Gastroesophageal sphincter (tissue), 4 donors: ENCODE measurements at regions not wholly inside any gene's neighbourhood (a gene's known extent, or its start where the extent isn't known, plus 50 kb on each side); places are given as distances from the start of the nearest gene placed in this dataset.

Experiments
- ATAC-seq: fragments of 150-250 bp; one replicate; pipeline ENCODE4 v1.9.1; 2016; ENCODE audit warnings: mild to moderate bottlenecking, moderate library complexity
- H3K27ac ChIP-seq, 4 donors: fragments of 200-600 bp; sonication (generic) in 3 of 4; 1 replicate in 3 of 4; 2 replicates in 1 of 4; pipeline ENCODE4 v1.5.1; 2016 to 2019
- H3K27me3 ChIP-seq: fragments of 200-600 bp; sonication (generic); one replicate; pipeline ENCODE4 v1.5.1; 2019
- H3K36me3 ChIP-seq, 2 donors: fragments of 200-600 bp; sonication (generic); one replicate each; pipeline ENCODE4 v1.5.1; 2019; ENCODE audit warnings: control low read depth in 1 of 2
- H3K4me1 ChIP-seq, 3 donors: fragments of 200-600 bp; sonication (generic); 1 replicate in 2 of 3; 2 replicates in 1 of 3; pipeline ENCODE4 v1.5.1; 2016 to 2019; ENCODE audit warnings: control low read depth in 2 of 3
- H3K4me3 ChIP-seq, 2 donors: fragments of 200-600 bp; sonication (generic); one replicate each; pipeline ENCODE4 v1.5.1; 2019; ENCODE audit warnings: mild to moderate bottlenecking in 1 of 2, moderate library complexity in 1 of 2
- H3K9me3 ChIP-seq, 3 donors: fragments of 200-600 bp; sonication (generic); one replicate each; pipeline ENCODE4 v1.5.1; 2017 to 2019; ENCODE audit warnings: control low read depth in 2 of 3
- CTCF ChIP-seq, 4 experiments: fragments of 200-600 bp in 2 of 4; fragments of 450-650 bp in 2 of 4; sonication (generic) in 1 of 4; IDR thresholded peaks; one replicate each; pipeline ENCODE4 v1.5.1; 2017 to 2019; ENCODE audit warnings: antibody characterized with exemption in 4 of 4, mild to moderate bottlenecking in 2 of 4, moderate library complexity in 2 of 4
- EP300 ChIP-seq: sonication (generic); formaldehyde crosslinking; IDR thresholded peaks from one replicate; pipeline ENCODE4 v1.6.1; 2017; ENCODE audit warnings: antibody characterized with exemption, mild to moderate bottlenecking
- POLR2A ChIP-seq, 2 donors: fragments of 450-650 bp; IDR thresholded peaks; one replicate each; pipeline ENCODE4 v1.6.1; 2017; ENCODE audit warnings: antibody characterized with exemption in 2 of 2, mild to moderate bottlenecking in 2 of 2, moderate library complexity in 1 of 2
- POLR2AphosphoS5 ChIP-seq: sonication (generic); formaldehyde crosslinking; IDR thresholded peaks from one replicate; pipeline ENCODE4 v1.6.1; 2017; ENCODE audit warnings: antibody characterized with exemption
- WGBS, 2 donors: methylation state at CpG; one replicate each; pipeline ENCODE4 v1.1.5; 2018; ENCODE audit warnings: low coverage in 1 of 2; 5-methylcytosine and 5-hydroxymethylcytosine counted together

GRCh38 chr5:175109058-175109755 is 334.8 kb downstream of the DRD1 start:
- Histone ChIP-seq H3K4me3 (no peak overlapping the region), H3K27me3 (peaks cover 13% of the 10 kb centered on the region), H3K9me3 (peaks cover 0 to 12% (median 0%) of the 10 kb centered on the region in 3 donors), H3K4me1 (no peaks in the 10 kb centered on the region), H3K36me3 (no peaks in the 10 kb centered on the region), H3K27ac (no peak overlapping the region)
- 83 to 88% methylated on average over 1 to 3 of the region's 4 CpGs for WGBS, 2 donors
- TF ChIP-seq EP300 (no peak), CTCF (IDR thresholded peaks at IDR 0.05) (no peak), POLR2AphosphoS5 (no peak), POLR2A (IDR thresholded peaks at IDR 0.05) (no peak)
- ATAC-seq, result no peak

- Histone ChIP-seq H3K4me1 (no peaks in the 10 kb centered on the region), H3K4me3 (no peak overlapping the region), H3K36me3 (no peaks in the 10 kb centered on the region), H3K9me3 (peaks cover 0 to 12% (median 0%) of the 10 kb centered on the region in 3 donors), H3K27me3 (peaks cover 13% of the 10 kb centered on the region), H3K27ac (no peak overlapping the region)
- 72 to 93% methylated on average over 4 to 5 of the region's 5 CpGs for WGBS, 2 donors
- TF ChIP-seq POLR2A (IDR thresholded peaks at IDR 0.05) (no peak), POLR2AphosphoS5 (no peak), EP300 (no peak), CTCF (IDR thresholded peaks at IDR 0.05) (no peak)
- no peak for ATAC-seq
Measured at GRCh38 chr5:175107865-175108264, 336.1 kb downstream of the DRD1 start.

DNA sequence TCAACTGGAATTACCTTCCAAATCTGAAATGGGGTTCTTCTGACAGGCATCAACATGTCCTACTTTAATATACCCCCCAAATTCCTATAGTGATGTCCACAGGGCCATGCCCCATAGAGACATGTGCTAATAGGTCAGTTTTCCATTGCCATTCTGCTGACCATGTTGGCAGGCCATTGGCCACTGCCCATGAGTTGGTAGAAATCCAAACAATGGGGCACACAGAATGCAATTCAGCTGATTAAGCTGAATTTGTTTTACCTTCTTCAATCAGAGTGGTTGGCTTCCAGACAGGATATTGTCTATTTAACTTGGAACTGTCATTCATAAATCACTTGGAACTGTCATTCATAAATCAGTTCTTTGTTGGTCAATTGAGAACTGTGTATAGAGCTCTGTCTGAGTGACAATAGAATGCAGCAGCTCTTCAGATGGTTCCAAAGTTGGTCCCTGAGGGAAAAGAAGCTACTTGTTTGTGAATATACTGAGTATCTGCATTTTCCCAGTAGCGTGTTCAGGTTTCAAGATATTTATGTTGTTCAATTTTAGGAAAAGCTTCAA is 336.9 kb downstream of the DRD1 start:
- ATAC-seq, result no peak
- Histone ChIP-seq H3K27me3 (peaks cover 13% of the 10 kb centered on the region), H3K27ac (no peak overlapping the region), H3K4me3 (no peak overlapping the region), H3K36me3 (no peaks in the 10 kb centered on the region), H3K4me1 (no peaks in the 10 kb centered on the region), H3K9me3 (peaks cover 0 to 12% (median 0%) of the 10 kb centered on the region in 3 donors)
- TF ChIP-seq POLR2A (IDR thresholded peaks at IDR 0.05) (no peak), POLR2AphosphoS5 (no peak), EP300 (no peak), CTCF (IDR thresholded peaks at IDR 0.05) (no peak)
- 80 to 100% methylated on average over 1 of the region's 1 CpG for WGBS, 2 donors

DNA sequence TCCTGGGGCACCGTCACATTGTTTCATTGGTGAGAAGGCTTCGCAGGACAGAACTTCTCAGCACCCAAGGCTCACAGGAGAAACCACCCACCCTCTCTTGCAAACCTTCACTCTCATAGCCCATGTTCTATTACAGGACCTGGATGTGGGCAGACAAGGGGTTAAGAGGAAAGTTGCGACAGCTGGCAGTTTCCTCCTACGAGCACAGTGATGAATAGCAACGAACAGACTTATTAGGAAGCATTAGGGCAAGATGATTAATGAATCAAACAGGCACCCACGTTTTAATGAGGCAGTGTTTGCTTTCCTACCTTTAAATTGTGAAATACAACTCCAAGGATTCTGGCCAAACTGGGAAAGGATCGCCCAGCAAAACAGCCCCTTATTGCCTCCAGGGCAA is 339.3 kb downstream of the DRD1 start:
- WGBS, 2 donors, result 4 to 40% methylated on average over 3 to 5 of the region's 7 CpGs
- no peak for ATAC-seq
- H3K27ac ChIP-seq, result no peak overlapping the region
- no peaks in the 10 kb centered on the region for H3K4me1 ChIP-seq
- H3K27me3 ChIP-seq, result peaks cover 24% of the 10 kb centered on the region
- no peak for TF ChIP-seq POLR2AphosphoS5
- no peak for TF ChIP-seq EP300
- no peak for TF ChIP-seq POLR2A (IDR thresholded peaks at IDR 0.05)
- no peak for TF ChIP-seq CTCF (IDR thresholded peaks at IDR 0.05)
- no peak overlapping the region for H3K4me3 ChIP-seq
- H3K9me3 ChIP-seq, result peaks cover 0 to 11% (median 0%) of the 10 kb centered on the region in 3 donors
- H3K36me3 ChIP-seq, result no peaks in the 10 kb centered on the region

DNA sequence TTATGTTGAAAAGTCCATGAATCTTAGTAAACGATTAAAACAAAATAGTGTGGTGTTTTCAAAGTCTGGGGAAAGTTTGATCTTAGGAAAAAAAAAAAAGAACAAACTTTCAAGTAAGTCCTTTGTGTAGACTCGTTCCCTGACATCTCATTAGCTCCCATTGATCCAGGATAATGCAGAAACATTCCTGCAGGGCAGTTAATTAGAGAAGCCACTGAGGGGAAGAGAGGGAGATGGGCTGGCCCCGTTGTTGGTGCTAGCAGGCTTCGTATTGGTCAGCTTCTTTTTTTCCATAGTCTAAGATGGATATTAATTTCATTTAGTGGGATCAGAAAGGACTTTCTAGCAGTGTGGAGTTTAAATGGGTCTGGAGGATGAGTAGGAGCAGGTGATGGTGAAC is 340.2 kb downstream of the DRD1 start:
- TF ChIP-seq POLR2AphosphoS5, result no peak
- no peak for TF ChIP-seq POLR2A (IDR thresholded peaks at IDR 0.05)
- no peak for TF ChIP-seq CTCF (IDR thresholded peaks at IDR 0.05)
- TF ChIP-seq EP300, result no peak
- Histone ChIP-seq H3K36me3 (no peaks in the 10 kb centered on the region), H3K9me3 (peaks cover 0 to 1% (median 0%) of the 10 kb centered on the region in 3 donors), H3K27me3 (peaks cover 19% of the 10 kb centered on the region), H3K4me3 (no peak overlapping the region), H3K27ac (no peak overlapping the region), H3K4me1 (no peaks in the 10 kb centered on the region)
- ATAC-seq, result no peak
- WGBS, 2 donors, result 27 to 55% methylated on average over 3 to 4 of the region's 4 CpGs
